HepG2 (cell line): ENCODE measurements at regions not wholly inside any gene's neighbourhood (a gene's known extent, or its start where the extent isn't known, plus 50 kb on each side); places are given as distances from the start of the nearest gene placed in this dataset.

Experiments
- CTCF ChIP-seq: sonication (generic); formaldehyde crosslinking; IDR thresholded peaks from 2 replicates; pipeline ENCODE4 v1.5.0; 2020; ENCODE audit warnings: mild to moderate bottlenecking, missing genetic modification reagents, moderate library complexity
- FOXA1 ChIP-seq, 2 experiments: fragments of 450-650 bp in 1 of 2; sonication (generic) in 1 of 2; formaldehyde crosslinking in 1 of 2; IDR thresholded peaks; 2 replicates each; pipeline versions ENCODE4 v1.4.0 to v1.6.1; 2016 to 2020; ENCODE audit warnings: missing genetic modification reagents in 1 of 2
- POLR2AphosphoS5 ChIP-seq: IDR thresholded peaks from 2 replicates; pipeline ENCODE4 v1.6.1; 2012; ENCODE audit warnings: low read depth, low read length
- SUZ12 ChIP-seq: fragments of 150-350 bp; IDR thresholded peaks from 2 replicates; pipeline ENCODE4 v1.6.1; 2014; ENCODE audit warnings: low read depth, low read length

GRCh38 chr14:73776194-73776537 lies 62.0 kb upstream of the PNMA1 start:
- TF ChIP-seq CTCF (CRISPR knock-in tag) = no peak
- no peak for TF ChIP-seq SUZ12
- no peak for TF ChIP-seq FOXA1 (IDR thresholded peaks at IDR 0.05)
- TF ChIP-seq FOXA1 (CRISPR knock-in tag; IDR thresholded peaks at IDR 0.05) = no peak
- no peak for TF ChIP-seq POLR2AphosphoS5
